ENCODE measurements at regions not wholly inside any gene's neighbourhood (a gene's known extent, or its start where the extent isn't known, plus 50 kb on each side); places are given as distances from the start of the nearest gene placed in this dataset.

DNA sequence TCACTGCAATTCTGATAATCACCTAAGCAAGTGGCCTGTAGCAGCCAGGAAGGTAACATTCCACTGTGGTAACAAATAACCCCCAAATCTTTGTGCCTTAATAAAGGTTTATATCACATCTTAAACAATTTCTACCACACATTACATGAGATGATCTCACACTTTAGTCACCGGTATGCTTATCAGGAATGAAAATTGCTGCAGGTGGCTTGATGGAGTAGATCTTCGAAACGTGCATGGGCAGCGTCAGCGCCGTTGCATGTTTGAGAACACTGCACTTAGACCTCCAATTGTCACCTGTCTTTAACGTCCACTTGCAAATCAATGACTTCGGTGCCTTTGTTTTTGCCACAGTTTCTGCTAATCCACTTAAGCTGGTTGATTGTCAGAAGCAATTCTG is 477.4 kb downstream of the VRK1 start:
- H3K27me3 ChIP-seq (ENCODE audit: insufficient read depth, poor library complexity, severe bottlenecking) = peaks cover 4% of the 10 kb centered on the region
- H3K27ac ChIP-seq (replicated peaks) = no peak overlapping the region
- no peak overlapping the region for H3K4me3 ChIP-seq (replicated peaks; ENCODE audit: insufficient read depth, low read length)
- DNase-seq (ENCODE audit: low read depth in 1 of 2, low spot score in 1 of 2) = no peak
- TF ChIP-seq, protein P1, sequence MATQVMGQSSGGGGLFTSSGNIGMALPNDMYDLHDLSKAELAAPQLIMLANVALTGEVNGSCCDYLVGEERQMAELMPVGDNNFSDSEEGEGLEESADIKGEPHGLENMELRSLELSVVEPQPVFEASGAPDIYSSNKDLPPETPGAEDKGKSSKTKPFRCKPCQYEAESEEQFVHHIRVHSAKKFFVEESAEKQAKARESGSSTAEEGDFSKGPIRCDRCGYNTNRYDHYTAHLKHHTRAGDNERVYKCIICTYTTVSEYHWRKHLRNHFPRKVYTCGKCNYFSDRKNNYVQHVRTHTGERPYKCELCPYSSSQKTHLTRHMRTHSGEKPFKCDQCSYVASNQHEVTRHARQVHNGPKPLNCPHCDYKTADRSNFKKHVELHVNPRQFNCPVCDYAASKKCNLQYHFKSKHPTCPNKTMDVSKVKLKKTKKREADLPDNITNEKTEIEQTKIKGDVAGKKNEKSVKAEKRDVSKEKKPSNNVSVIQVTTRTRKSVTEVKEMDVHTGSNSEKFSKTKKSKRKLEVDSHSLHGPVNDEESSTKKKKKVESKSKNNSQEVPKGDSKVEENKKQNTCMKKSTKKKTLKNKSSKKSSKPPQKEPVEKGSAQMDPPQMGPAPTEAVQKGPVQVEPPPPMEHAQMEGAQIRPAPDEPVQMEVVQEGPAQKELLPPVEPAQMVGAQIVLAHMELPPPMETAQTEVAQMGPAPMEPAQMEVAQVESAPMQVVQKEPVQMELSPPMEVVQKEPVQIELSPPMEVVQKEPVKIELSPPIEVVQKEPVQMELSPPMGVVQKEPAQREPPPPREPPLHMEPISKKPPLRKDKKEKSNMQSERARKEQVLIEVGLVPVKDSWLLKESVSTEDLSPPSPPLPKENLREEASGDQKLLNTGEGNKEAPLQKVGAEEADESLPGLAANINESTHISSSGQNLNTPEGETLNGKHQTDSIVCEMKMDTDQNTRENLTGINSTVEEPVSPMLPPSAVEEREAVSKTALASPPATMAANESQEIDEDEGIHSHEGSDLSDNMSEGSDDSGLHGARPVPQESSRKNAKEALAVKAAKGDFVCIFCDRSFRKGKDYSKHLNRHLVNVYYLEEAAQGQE (IDR thresholded peaks at IDR 0.05; ENCODE audit: insufficient replicate concordance, low read depth) = no peak
- TF ChIP-seq SPI1 (IDR thresholded peaks at IDR 0.05; ENCODE audit: borderline replicate concordance, low read depth) (no peak), POLR2AphosphoS5 (IDR thresholded peaks at IDR 0.05; ENCODE audit: low read depth) (no peak)

DNA sequence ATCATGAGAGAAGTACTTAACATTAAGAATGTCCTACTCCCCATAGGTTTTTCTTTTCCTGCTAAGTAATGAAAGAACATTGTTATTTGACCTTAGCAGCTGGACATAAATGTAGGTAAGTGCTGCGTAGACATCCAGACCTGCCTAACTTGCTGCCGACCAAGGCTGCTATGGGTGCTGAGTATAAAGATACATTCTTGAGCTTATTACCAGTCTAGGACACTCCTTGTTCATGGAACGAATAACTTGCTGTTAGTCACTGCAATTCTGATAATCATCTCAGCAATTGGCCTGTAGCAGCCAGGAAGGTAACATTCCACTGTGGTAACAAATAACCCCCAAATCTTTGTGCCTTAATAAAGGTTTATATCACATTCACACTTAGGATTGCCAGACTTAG is 478.1 kb downstream of the VRK1 start:
- H3K27ac ChIP-seq (replicated peaks) = no peak overlapping the region
- TF ChIP-seq GABPA (IDR thresholded peaks at IDR 0.05; ENCODE audit: low read depth) = no peak
- TF ChIP-seq SPI1 (IDR thresholded peaks at IDR 0.05; ENCODE audit: borderline replicate concordance, low read depth) = no peak
- TF ChIP-seq POLR2AphosphoS5 (IDR thresholded peaks at IDR 0.05; ENCODE audit: low read depth) = no peak
- TF ChIP-seq, protein P1 (IDR thresholded peaks at IDR 0.05; ENCODE audit: insufficient replicate concordance, low read depth) = no peak
- TF ChIP-seq, protein P2, sequence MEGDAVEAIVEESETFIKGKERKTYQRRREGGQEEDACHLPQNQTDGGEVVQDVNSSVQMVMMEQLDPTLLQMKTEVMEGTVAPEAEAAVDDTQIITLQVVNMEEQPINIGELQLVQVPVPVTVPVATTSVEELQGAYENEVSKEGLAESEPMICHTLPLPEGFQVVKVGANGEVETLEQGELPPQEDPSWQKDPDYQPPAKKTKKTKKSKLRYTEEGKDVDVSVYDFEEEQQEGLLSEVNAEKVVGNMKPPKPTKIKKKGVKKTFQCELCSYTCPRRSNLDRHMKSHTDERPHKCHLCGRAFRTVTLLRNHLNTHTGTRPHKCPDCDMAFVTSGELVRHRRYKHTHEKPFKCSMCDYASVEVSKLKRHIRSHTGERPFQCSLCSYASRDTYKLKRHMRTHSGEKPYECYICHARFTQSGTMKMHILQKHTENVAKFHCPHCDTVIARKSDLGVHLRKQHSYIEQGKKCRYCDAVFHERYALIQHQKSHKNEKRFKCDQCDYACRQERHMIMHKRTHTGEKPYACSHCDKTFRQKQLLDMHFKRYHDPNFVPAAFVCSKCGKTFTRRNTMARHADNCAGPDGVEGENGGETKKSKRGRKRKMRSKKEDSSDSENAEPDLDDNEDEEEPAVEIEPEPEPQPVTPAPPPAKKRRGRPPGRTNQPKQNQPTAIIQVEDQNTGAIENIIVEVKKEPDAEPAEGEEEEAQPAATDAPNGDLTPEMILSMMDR (IDR thresholded peaks at IDR 0.05; ENCODE audit: insufficient read depth, low read length) = no peak
- no peak for DNase-seq (ENCODE audit: low read depth in 1 of 2, low spot score in 1 of 2)
- no peak overlapping the region for H3K4me3 ChIP-seq (replicated peaks; ENCODE audit: insufficient read depth, low read length)
- peaks cover 4% of the 10 kb centered on the region for H3K27me3 ChIP-seq (ENCODE audit: insufficient read depth, poor library complexity, severe bottlenecking)

DNA sequence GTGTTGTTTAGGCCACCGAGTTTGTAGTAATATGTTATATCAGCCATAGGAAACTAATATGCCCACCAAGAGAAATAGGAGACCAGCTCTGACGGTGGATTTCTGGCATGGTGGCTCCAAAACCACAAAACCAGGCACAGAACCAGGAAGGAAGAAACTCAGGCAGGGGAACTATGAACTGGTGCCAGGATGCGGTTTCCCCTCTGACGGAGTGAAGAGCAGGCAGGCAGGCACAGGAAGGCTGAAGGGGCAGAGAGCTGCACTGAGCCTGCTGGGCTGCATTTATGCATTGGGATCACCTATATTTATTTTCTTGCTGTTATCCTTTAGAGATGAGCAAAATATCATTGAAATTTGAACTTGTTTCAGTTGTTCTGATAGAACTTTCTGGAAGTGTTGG is 479.4 kb downstream of the VRK1 start:
- H3K4me3 ChIP-seq (replicated peaks; ENCODE audit: insufficient read depth, low read length) = no peak overlapping the region
- peaks cover 4% of the 10 kb centered on the region for H3K27me3 ChIP-seq (ENCODE audit: insufficient read depth, poor library complexity, severe bottlenecking)
- TF ChIP-seq, protein P1 (IDR thresholded peaks at IDR 0.05; ENCODE audit: insufficient replicate concordance, low read depth) = no peak
- TF ChIP-seq SPI1 (IDR thresholded peaks at IDR 0.05; ENCODE audit: borderline replicate concordance, low read depth) (no peak), POLR2AphosphoS5 (IDR thresholded peaks at IDR 0.05; ENCODE audit: low read depth) (no peak), GABPA (IDR thresholded peaks at IDR 0.05; ENCODE audit: low read depth) (no peak)
- TF ChIP-seq, protein P2 (IDR thresholded peaks at IDR 0.05; ENCODE audit: insufficient read depth, low read length) = no peak
- no peak for DNase-seq (ENCODE audit: low read depth in 1 of 2, low spot score in 1 of 2)
- no peak overlapping the region for H3K27ac ChIP-seq (replicated peaks)
